ENCODE measurements at regions not wholly inside any gene's neighbourhood (a gene's known extent, or its start where the extent isn't known, plus 50 kb on each side); places are given as distances from the start of the nearest gene placed in this dataset.

GRCh38 chr5:30000231-30000630 is 1193.3 kb upstream of the CDH6 start:
- ChIA-PET POLR2A (no interaction called here), CTCF (no interaction called here)
- Histone ChIP-seq H3K27ac (ENCODE audit: insufficient read depth, low read depth, low read length) (no peak overlapping the region), H3K27me3 (ENCODE audit: control insufficient read depth in 2 of 2, insufficient read depth in 2 of 2, low read length in 2 of 2) (no peaks in the 10 kb centered on the region), H3K9me1 (replicated peaks; ENCODE audit: control insufficient read depth, extremely low read depth, insufficient read depth, low read length) (no peaks in the 10 kb centered on the region), H3K4me3 (replicated peaks in 1 of 3; ENCODE audit: insufficient read depth in 1 of 3, low read depth in 1 of 3, low read length in 3 of 3) (no peak overlapping the region), H2AFZ (ENCODE audit: low read depth, low read length) (no peak overlapping the region), H3K9ac (replicated peaks; ENCODE audit: extremely low read depth, insufficient read depth, low read length) (no peak overlapping the region), H3K36me3 (ENCODE audit: control insufficient read depth in 2 of 2, extremely low read depth in 1 of 2, insufficient read depth in 2 of 2, low read length in 2 of 2) (no peaks in the 10 kb centered on the region), H3K4me1 (ENCODE audit: control insufficient read depth, extremely low read depth, insufficient read depth, low read length) (no peaks in the 10 kb centered on the region), H4K20me1 (replicated peaks; ENCODE audit: control insufficient read depth, extremely low read depth, insufficient read depth, low read length) (no peaks in the 10 kb centered on the region), H3K4me2 (ENCODE audit: insufficient read depth, low read length) (no peak overlapping the region), H3K9me3 (replicated peaks; ENCODE audit: control insufficient read depth, insufficient read depth, low read length) (peaks cover 1% of the 10 kb centered on the region), H3K79me2 (ENCODE audit: control insufficient read depth, insufficient read depth, low read length) (no peaks in the 10 kb centered on the region)
- TF ChIP-seq GATA2 (IDR thresholded peaks at IDR 0.05; ENCODE audit: insufficient read depth, insufficient read length, low read depth, low read length) (no peak), MYC (IDR thresholded peaks at IDR 0.05; ENCODE audit: low read depth, low read length) (no peak), JUN (IDR thresholded peaks at IDR 0.05; ENCODE audit: borderline replicate concordance, insufficient read depth, insufficient read length, low read depth) (no peak), CTCF (IDR thresholded peaks at IDR 0.05; ENCODE audit: extremely low read depth in 1 of 2, insufficient read depth in 1 of 2, low read depth in 1 of 2, low read length in 2 of 2) (no peak), POLR2A (IDR thresholded peaks at IDR 0.05; ENCODE audit: low read depth, low read length) (no peak), EZH2 (IDR thresholded peaks at IDR 0.05; ENCODE audit: borderline replicate concordance, low read depth, low read length, severe bottlenecking) (no peak), POLR2AphosphoS5 (IDR thresholded peaks at IDR 0.05; ENCODE audit: insufficient read depth, low read depth, low read length) (no peak), FOS (IDR thresholded peaks at IDR 0.05; ENCODE audit: borderline replicate concordance, insufficient read depth, low read length) (no peak), MAX (IDR thresholded peaks at IDR 0.05; ENCODE audit: insufficient read depth, insufficient read length) (no peak)
- FAIRE-seq: no peak
- no TSS peak for BruUV-seq (replicated peaks)
- intact Hi-C loops (cut with micrococcal nuclease): no loop called here
- DNase-seq (ENCODE audit: low read depth, low spot score): no peak
- dilution Hi-C loops (cut with MboI; ENCODE audit: extremely low pct_ligation_motif_present, low sequenced_read_pairs): no loop called here

All from endothelial cell of umbilical vein (primary cell).